ENCODE measurements at regions not wholly inside any gene's neighbourhood (a gene's known extent, or its start where the extent isn't known, plus 50 kb on each side); places are given as distances from the start of the nearest gene placed in this dataset.
"Not testable (repeated sequence)": the region's sequence is repeated elsewhere in the genome, so short reads cannot be mapped to it uniquely, and the experiment has no call there.

GRCh38 chr6:10128721-10129120 is 286.2 kb downstream of the TFAP2A start:
- no peak for DNase-seq (ENCODE audit: low spot score)

GRCh38 chr6:10122164-10122563 is 292.7 kb downstream of the TFAP2A start:
- DNase-seq (ENCODE audit: low spot score): no peak

- no peak for DNase-seq (ENCODE audit: low spot score)
Measured at GRCh38 chr6:10112871-10113549, 301.9 kb downstream of the TFAP2A start.

GRCh38 chr6:10111975-10112374 is 302.9 kb downstream of the TFAP2A start:
- DNase-seq (ENCODE audit: low spot score): no peak

GRCh38 chr6:10101551-10102252 is 313.2 kb downstream of the TFAP2A start:
- no peak for DNase-seq (ENCODE audit: low spot score)

GRCh38 chr6:10099529-10100140 is 315.2 kb downstream of the TFAP2A start:
- no peak for DNase-seq (ENCODE audit: low spot score)

GRCh38 chr6:10098756-10099528 is 315.9 kb downstream of the TFAP2A start:
- peak; percentile 62 for DNase-seq (ENCODE audit: low spot score)

GRCh38 chr6:10093282-10093681 is 321.6 kb downstream of the TFAP2A start:
- DNase-seq (ENCODE audit: low spot score): no peak

GRCh38 chr6:10084111-10084986 is 330.5 kb downstream of the TFAP2A start:
- no peak for DNase-seq (ENCODE audit: low spot score)

GRCh38 chr6:10082385-10082784 is 332.5 kb downstream of the TFAP2A start:
- no peak for DNase-seq (ENCODE audit: low spot score)

GRCh38 chr6:10081957-10082356 is 332.9 kb downstream of the TFAP2A start:
- DNase-seq (ENCODE audit: low spot score): no peak

- no peak for DNase-seq (ENCODE audit: low spot score)
Measured at GRCh38 chr6:10081075-10081474, 333.8 kb downstream of the TFAP2A start.

- no peak for DNase-seq (ENCODE audit: low spot score)
Measured at GRCh38 chr6:10080561-10080960, 334.3 kb downstream of the TFAP2A start.

GRCh38 chr6:10078581-10078980 is 336.3 kb downstream of the TFAP2A start:
- DNase-seq (ENCODE audit: low spot score): no peak

GRCh38 chr6:10074726-10075125 is 340.1 kb downstream of the TFAP2A start:
- DNase-seq (ENCODE audit: low spot score): not testable (repeated sequence)

- no peak for DNase-seq (ENCODE audit: low spot score)
Measured at GRCh38 chr6:10073341-10073740, 341.5 kb downstream of the TFAP2A start.

- DNase-seq (ENCODE audit: low spot score): no peak
Measured at GRCh38 chr6:10071631-10072220, 343.1 kb downstream of the TFAP2A start.

GRCh38 chr6:10060004-10060403 is 354.9 kb downstream of the TFAP2A start:
- DNase-seq (ENCODE audit: low spot score): no peak

- DNase-seq (ENCODE audit: low spot score): no peak
Measured at GRCh38 chr6:10054672-10055071, 360.2 kb downstream of the TFAP2A start.

- no peak for DNase-seq (ENCODE audit: low spot score)
Measured at GRCh38 chr6:10051283-10051682, 363.6 kb downstream of the TFAP2A start.
